HG02642 (cell line): ENCODE measurements at regions not wholly inside any gene's neighbourhood (a gene's known extent, or its start where the extent isn't known, plus 50 kb on each side); places are given as distances from the start of the nearest gene placed in this dataset.

Experiments
- ATAC-seq: cut with Tn5 transposase; IDR thresholded peaks from one replicate; pipeline ENCODE4 v1.9.1; 2021; ENCODE audit warnings: mild to moderate bottlenecking; ENCODE audit not compliant: unreplicated experiment, poor library complexity

DNA sequence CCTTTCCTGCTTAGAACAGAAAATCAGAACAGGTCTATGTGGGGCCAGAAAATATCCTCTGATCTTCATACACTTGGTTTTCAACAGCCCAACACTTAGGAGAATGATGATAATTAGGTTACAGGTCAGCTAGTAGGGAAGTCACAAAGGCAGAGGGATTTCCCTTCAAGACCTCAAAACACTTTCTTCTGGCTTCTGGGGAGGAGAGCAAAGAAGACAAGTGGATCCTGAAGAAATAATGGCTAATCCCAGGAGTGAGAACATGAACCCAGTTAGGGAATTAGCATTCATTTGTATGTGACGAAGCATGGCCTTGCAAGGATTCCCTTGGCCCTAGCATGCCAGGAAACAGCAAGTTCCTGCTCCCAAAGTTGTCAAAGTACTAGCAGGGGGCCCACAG, 223.3 kb downstream of the BCAT1 start:
- no peak for ATAC-seq

- ATAC-seq: no peak
These were observed 224.1 kb downstream of the BCAT1 start for GRCh38 chr12:24724814-24725213.

DNA sequence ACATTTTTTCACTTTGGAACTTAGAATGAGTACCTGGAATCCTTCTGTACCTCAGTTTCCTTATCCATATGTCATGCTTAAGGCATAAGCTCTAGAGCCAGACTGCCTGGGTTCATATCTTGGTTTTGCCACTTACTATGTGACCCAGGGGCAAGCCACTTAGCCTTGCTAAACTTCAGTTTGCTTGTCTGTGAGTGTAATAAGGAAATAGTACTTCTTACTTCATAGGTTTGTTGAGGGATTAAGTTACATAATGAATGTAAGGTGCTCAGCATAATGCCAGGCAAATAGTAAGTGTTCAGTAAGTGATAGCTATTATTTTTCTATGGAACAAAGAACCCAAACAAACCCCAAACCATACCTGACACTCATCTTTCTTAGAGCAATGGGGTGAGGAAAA, 225.1 kb downstream of the BCAT1 start:
- no peak for ATAC-seq

DNA sequence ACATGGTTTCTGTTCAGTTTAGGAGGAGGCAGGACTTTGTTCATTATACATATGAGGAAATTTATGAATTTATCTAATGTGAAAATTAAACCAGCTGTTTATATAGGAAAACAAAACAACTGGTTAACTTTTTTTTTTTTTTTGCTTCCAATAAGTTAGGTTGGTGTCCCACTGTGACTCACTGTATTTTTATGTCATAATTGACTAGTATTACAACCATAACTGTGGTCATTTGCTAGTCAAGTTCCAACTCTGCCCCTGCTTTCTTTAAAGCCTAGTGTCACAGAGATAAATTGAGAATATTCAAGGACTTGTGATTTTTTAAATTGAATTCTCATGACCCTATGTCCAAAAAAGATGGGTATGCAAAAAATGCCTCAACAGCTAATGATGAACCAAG, 227.7 kb downstream of the BCAT1 start:
- no peak for ATAC-seq

DNA sequence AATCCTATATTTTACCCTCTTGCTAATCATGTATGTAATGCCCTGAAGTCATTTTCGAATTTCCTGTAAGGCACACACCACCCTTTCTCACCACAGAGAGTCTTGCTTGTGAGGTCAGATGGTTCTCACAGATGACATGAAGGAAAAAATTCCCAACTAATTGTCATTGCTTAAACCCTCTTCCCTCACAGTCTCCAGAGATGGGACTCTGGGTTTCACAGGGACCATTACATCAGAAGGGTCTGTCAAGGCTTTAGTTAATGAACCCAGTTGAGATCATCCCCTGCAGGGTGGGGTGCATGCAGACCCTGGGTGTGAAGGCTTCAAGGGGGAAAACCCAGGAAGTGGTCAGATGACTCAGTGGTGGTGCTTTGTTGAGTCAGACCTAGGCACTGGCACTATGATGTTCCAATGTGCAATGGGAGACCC, 229.6 kb downstream of the BCAT1 start:
- peak; percentile 95 for ATAC-seq

GRCh38 chr12:24718617-24719016, 230.3 kb downstream of the BCAT1 start:
- no peak for ATAC-seq

DNA sequence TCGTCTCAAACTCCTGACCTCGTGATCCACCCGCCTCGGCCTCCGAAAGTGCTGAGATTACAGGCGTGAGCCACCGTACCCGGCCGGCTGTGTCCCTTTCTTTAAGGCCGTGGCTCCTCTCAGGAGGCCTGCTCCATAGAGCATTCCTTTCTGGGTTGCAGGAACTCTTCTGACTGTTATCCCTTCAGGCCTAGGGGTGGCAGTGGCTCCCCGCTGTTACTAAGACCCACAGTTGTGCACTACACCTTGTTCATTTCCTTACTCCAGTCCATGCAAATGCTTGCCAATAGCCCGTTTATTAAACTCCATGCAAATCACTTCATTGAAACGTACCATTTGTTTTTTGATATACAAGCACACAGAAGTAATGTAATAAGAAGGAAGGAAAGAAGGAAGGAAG, 234.7 kb downstream of the BCAT1 start:
- ATAC-seq: no peak

DNA sequence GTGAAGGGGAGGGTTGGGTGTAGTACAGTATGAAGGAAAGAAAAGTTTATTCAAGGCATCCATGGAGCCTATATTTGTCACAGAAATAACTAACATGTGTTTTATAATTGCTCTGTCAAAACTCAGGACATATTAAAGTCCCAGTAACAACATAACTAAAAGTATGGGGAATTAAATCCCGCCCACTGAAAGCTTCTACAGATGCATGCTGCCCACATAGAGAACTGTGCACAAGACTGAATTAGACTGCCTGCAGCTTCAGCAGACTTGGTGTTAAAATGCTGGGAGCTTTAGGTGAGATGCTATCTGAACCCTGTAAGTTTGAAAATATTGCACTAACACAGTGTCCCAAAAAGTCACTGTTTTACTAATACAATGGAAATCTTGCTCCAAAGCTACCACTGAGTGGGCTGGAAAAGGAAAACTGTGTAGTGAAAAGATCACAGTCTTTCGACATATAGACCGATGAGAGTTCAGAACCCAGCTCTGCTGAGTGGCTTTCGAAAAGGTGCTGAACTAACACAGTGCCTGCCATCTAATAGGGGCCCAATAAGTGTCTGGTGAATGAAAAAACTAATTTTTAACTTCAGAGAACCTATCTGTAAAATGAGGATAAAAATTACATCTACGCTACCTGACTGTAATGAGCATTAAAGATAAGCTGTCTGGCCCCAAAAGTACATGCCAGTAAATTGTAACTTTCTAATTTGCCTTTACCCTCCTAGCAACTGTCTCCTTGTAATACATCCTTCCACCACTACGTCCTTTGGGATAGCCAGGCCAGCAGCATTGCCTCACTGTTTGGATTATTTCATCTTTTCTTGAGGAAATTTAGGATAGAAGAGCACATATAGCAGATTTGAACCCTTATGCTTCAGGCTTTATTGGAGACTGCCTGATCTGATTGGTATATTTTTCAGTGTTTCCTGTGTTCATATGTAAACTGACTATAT, 237.6 kb downstream of the BCAT1 start:
- ATAC-seq: no peak

- no peak for ATAC-seq
These were observed 239.7 kb downstream of the BCAT1 start for GRCh38 chr12:24709216-24709615.

GRCh38 chr12:24708718-24709117, 240.2 kb downstream of the BCAT1 start:
- no peak for ATAC-seq

GRCh38 chr12:24708043-24708442, 240.9 kb downstream of the BCAT1 start:
- no peak for ATAC-seq

- no peak for ATAC-seq
These were observed 241.6 kb downstream of the BCAT1 start for GRCh38 chr12:24707334-24707733.

- ATAC-seq: peak; percentile 99
These were observed 243.1 kb downstream of the BCAT1 start for GRCh38 chr12:24705741-24706358.

DNA sequence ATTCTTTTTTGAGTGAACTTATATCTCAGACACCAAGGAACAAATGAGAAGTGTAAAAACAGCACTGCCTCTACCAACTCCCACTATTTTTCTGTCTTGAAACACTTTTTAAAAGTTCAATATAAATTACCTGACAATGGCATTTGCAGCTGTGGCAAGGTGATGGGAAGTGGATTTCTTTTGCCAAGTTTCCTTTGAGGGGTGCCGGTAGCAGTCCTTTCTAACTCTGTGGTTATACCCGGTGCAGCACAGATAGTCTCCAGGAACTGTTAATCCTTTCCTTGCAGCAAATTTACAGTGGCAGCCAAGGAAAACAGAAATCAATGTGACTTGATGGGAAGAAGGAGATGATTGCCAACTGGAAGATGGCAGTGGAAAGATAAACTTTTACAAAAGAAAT, 243.7 kb downstream of the BCAT1 start:
- ATAC-seq: peak; percentile 18

DNA sequence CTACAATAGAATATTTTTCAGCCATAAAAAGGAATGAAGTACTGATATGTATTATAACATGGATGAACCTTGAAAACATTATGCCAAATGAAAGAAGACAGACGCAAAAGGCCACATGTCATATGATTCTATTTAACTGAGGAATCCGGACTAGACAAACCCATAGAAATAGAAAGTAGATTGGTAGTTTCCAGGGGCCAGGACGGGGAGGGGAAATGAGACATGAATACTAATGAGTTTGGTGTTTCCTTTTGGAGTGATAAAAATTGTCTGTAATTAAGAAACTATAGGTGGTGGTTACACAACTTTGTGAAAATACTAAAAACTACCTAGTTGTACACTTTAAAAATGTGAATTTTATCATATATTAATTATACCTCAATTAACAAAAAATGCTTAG, 247.6 kb downstream of the BCAT1 start:
- no peak for ATAC-seq

DNA sequence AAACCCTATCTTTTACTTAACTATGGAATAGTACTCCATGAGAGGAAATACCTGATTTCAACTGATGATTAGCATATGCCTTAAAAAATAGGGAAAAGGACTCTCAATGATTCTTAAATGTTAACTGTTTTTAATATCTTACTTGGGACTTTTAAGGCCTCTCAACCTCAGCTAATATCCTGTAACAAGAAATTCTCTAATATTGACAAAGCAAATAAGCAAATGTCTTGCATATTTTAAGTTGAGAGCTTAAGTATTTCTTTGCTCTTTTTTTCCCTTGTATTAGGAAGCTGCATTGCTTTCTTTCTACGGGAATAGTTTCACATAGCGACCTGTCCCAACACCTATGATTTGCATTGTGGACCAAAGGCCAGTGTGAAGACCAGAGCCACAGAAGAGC, 249.9 kb downstream of the BCAT1 start:
- no peak for ATAC-seq

- ATAC-seq: no peak
These were observed 251.1 kb downstream of the BCAT1 start for GRCh38 chr12:24697769-24698168.

- no peak for ATAC-seq
These were observed 251.6 kb downstream of the BCAT1 start for GRCh38 chr12:24697295-24697694.

DNA sequence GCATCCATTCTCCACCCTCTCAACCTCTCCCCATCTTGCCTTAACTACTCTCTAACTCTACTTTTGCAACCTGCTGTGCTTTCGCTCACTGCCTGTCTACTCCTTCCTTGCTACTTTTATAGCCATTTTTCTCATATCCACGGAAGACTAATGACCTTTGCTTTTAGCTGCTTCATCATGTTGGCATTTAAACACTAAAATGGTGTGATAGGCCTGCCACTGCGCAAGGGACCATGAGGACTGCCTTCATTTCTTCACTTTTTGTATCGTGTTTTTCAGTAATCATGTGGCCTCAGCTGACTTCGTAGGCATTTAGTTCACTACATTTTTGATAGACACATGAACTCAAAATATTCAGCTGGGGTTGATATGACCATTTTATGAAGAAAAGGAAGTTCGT, 252.1 kb downstream of the BCAT1 start:
- ATAC-seq: no peak

DNA sequence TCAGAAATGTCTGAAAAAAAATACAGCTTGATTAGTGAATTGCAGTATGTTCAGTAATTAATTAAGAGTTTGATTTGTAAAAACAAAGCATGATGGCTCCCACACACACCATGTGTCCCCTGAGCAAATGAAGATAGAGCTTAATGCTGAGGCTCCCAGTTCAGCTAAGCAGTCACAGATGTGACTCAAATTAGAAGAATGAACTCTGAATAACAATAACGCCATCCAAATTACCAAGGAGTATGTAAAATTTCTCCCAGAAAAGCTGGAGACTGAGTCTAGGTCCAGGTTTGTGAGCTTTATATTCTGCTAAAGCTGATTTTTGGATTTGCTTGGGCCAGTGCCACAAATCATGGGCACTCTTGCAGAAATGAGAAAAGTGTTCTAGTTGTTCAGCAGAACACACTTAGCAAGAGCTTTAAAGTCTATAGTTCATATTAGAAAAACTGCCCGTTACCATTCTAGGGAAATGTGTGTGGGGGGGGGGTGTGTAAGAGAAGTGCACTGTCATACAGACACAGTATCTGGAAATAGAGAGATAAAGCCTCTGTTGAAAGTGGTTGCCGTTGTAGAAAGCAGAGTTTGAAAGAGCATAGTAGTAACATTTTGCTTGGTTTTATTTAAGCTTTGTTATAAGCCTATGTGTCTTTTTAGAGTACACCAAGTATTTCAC, 253.1 kb downstream of the BCAT1 start:
- ATAC-seq: no peak

DNA sequence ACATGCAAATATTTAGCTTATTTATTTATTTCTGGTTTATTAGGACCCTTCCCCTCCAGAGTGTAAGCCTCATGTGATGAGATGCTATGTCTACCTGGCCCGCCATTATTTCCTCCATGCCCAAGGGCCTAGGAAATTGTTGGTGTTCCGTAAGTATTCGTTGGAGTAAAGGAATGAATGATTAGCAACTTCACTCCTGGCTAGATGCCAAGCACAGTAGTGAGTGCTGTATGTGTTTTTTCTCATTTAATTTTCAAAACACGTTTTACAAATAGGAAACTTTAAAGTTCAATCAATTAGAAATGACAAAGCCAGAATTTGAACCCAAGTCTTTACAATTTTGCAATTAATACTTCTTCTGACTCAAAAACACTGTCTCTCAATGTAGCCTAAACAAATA, 253.8 kb downstream of the BCAT1 start:
- ATAC-seq: no peak
